HG03039 (cell line): ENCODE measurements at regions not wholly inside any gene's neighbourhood (a gene's known extent, or its start where the extent isn't known, plus 50 kb on each side); places are given as distances from the start of the nearest gene placed in this dataset.

Experiments
- ATAC-seq: cut with Tn5 transposase; IDR thresholded peaks from one replicate; pipeline ENCODE4 v1.9.1; 2021; ENCODE audit warnings: mild to moderate bottlenecking, moderate library complexity; ENCODE audit not compliant: unreplicated experiment

DNA sequence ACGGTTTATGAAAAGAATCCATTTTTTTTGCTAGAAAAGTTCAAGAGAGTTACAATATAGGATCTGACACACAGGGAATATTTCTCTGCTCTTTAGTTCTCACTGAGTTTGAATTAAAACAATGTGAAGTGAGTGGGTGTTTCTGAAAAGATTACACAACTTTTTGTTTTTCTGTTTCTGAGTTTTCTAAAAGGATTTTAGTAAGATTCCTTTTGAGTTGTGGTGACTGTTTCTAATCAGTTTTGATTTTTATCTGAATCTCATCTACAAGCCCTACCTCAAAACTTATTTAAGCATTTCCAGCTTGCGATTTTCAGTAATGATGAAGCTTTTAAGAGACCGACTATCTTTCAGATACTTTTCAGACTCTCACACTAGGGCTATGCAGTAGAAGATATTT lies 141.7 kb downstream of the GPAT3 start:
- ATAC-seq: no peak

DNA sequence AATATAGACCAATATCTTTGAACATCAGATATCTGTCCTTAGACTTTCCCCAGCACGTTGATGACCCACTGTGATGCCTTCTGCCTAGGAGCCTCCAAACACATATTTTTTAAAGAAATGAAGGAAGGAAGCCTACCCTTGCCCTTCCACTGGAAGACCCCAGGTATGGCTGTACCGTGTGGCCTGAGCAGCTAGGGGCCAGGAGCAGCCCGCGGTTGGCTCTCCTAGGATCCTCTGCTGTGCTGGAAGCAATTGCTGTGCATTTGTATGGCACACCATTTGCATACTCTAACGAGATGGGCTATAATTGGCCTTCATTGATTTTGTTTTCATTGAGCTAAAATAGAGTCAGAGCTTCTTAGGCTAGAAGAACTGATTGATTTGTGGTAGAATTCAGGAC lies 128.8 kb downstream of the GPAT3 start:
- ATAC-seq: no peak

DNA sequence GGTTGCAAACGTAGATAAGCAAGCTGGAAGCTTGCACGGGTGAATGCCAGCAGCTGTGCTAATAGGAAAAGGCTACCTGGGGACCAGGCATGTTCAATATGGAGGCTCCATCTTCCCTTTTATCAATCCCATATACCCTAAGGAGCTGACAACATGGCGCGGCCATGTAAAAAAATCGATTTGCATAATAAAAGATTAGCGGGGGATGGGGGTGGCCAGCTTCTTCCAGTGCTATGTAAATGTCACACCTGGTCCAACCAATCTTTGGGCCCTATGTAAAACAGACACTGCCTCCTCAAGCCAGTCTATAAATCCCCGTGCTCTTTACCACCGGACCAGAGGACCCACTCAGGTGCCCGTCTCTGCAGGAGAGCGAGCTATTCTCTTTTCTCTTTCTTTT lies 128.2 kb downstream of the GPAT3 start:
- no peak for ATAC-seq

- ATAC-seq: no peak
Measured at GRCh38 chr4:83662204-83662603, 126.3 kb downstream of the GPAT3 start.

GRCh38 chr4:83661359-83661758 lies 125.5 kb downstream of the GPAT3 start:
- ATAC-seq: no peak

DNA sequence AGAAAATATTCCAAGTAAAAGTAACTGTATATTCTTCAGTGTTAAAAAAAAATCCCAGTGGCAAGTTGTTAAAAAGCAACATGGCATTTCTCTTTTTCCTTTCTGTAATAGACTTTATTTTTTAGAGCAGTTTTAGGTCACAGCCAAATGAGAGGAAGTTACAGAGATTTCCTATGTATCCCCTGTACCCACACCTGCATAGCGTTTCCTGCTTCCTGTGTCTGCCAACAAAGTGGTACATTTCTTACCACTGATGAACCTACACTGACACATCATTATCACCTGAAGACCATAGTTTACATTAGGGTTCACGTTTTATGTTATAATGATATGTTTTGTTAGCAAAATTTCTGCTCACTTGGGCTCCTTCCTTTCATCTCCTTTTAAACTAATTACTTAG lies 124.7 kb downstream of the GPAT3 start:
- no peak for ATAC-seq

DNA sequence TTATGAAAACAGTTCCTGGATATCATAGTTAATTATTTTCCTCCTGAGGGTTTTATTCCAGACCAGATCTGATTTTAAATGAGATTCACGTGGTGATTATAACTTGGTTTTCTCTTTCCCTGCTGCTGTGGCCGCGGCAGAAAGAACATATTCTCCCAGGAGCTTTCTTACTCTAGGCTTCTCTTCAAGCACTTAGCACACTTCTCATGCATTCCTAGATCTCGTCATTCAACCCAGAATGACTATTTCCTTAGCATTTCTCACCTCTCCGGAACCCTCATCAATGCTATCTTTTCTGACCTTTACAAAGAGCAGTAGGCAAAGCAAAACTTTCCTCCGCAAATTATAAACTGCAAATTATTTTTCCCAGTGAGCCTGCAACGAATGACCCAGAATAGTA lies 122.9 kb downstream of the GPAT3 start:
- no peak for ATAC-seq

- no peak for ATAC-seq
Measured at GRCh38 chr4:83657336-83657735, 121.4 kb downstream of the GPAT3 start.
